A549 (cell line): ENCODE measurements at regions not wholly inside any gene's neighbourhood (a gene's known extent, or its start where the extent isn't known, plus 50 kb on each side); places are given as distances from the start of the nearest gene placed in this dataset.

Experiments
- ATAC-seq, 2 experiments: fragments of 200-7000 bp in 1 of 2; fragments of >200 bp in 1 of 2; cut with Nextera tagmentation in 1 of 2; cut with Tn5 transposase in 1 of 2; 3 replicates each; pipeline versions ENCODE4 v1.8.0 to v1.9.1; 2018 to 2020; ENCODE audit warnings: mild to moderate bottlenecking in 1 of 2, moderate library complexity in 1 of 2
- CTCF ChIA-PET: fragments of 300-600 bp; sonication (Branson Sonifier 250); formaldehyde crosslinking; extraction: SDS; loops from one replicate; lab custom pipeline; 2021; ENCODE audit warnings: antibody characterized with exemption, inconsistent platforms; lab: Yijun Ruan, JAX
- POLR2A ChIA-PET: fragments of 350-600 bp; formaldehyde crosslinking; extraction: SDS; loops from one replicate; lab custom pipeline; 2021; ENCODE audit warnings: antibody characterized with exemption, inconsistent platforms; lab: Yijun Ruan, JAX
- DNase-seq, 2 experiments: peaks; one replicate each; pipeline versions ENCODE4 v3.0.0 to v3.0.0-alpha.2; 2011 to 2016; ENCODE audit warnings: low read depth in 1 of 2, low spot score in 1 of 2
- FAIRE-seq: peaks from 2 replicates; lab custom pipeline; 2011; peaks lifted over from hg19 to GRCh38; lab: Jason Lieb, UNC
- H3K27ac ChIP-seq, 2 experiments: fragments of >200 bp; sonication (Bioruptor Twin); formaldehyde crosslinking; 3 replicates each; pipeline ENCODE4 v1.5.1; 2016 to 2017
- H3K4me1 ChIP-seq: fragments of >200 bp; sonication (Bioruptor Twin); formaldehyde crosslinking; 3 replicates; pipeline ENCODE4 v1.6.1; 2016
- H3K4me2 ChIP-seq: fragments of >200 bp; sonication (Bioruptor Twin); formaldehyde crosslinking; 3 replicates; pipeline ENCODE4 v1.6.1; 2016
- H3K4me3 ChIP-seq: fragments of >200 bp; sonication (Bioruptor Twin); formaldehyde crosslinking; 3 replicates; pipeline ENCODE4 v1.5.1; 2016
- H3K9me3 ChIP-seq: fragments of >200 bp; sonication (Bioruptor Twin); formaldehyde crosslinking; 3 replicates; pipeline ENCODE4 v1.6.1; 2016
- BHLHE40 ChIP-seq: IDR thresholded peaks from 2 replicates; pipeline ENCODE4 v1.6.1; 2012; ENCODE audit warnings: low read depth, low read length, inconsistent platforms
- CBX2 ChIP-seq: fragments of 200-600 bp; sonication (generic); IDR thresholded peaks from 2 replicates; pipeline ENCODE4 v1.6.1; 2016; ENCODE audit warnings: low read depth, mild to moderate bottlenecking, borderline replicate concordance
- CBX8 ChIP-seq: fragments of 200-600 bp; sonication (generic); IDR thresholded peaks from 2 replicates; pipeline ENCODE4 v1.6.1; 2016
- EP300 ChIP-seq, 2 experiments: fragments of >200 bp; sonication (Bioruptor Twin); formaldehyde crosslinking; IDR thresholded peaks; 2 replicates in 1 of 2; 3 replicates in 1 of 2; pipeline ENCODE4 v1.6.1; 2016 to 2017
- GATA3 ChIP-seq: IDR thresholded peaks from 2 replicates; pipeline ENCODE4 v1.6.1; 2012; ENCODE audit warnings: borderline replicate concordance
- HEYL ChIP-seq: fragments of 250-450 bp; sonication (Bioruptor Pico); IDR thresholded peaks from 2 replicates; pipeline ENCODE4 v1.8.0; 2021; ENCODE audit warnings: mild to moderate bottlenecking, moderate library complexity
- HOXA7 ChIP-seq: fragments of 250-450 bp; sonication (Bioruptor Pico); IDR thresholded peaks from 2 replicates; pipeline ENCODE4 v1.5.0; 2020; ENCODE audit warnings: mild to moderate bottlenecking, moderate library complexity
- KDM1A ChIP-seq: fragments of 200-600 bp; sonication (generic); IDR thresholded peaks from 2 replicates; pipeline ENCODE4 v1.6.1; 2016; ENCODE audit warnings: low read depth, mild to moderate bottlenecking
- KDM5A ChIP-seq: fragments of 200-600 bp; sonication (generic); IDR thresholded peaks from 2 replicates; pipeline ENCODE4 v1.6.1; 2016; ENCODE audit warnings: antibody characterized with exemption, mild to moderate bottlenecking
- MYC ChIP-seq: IDR thresholded peaks from 2 replicates; pipeline ENCODE4 v1.6.1; 2012; ENCODE audit warnings: mild to moderate bottlenecking, inconsistent platforms, low read length, improper control_type of control experiment, borderline replicate concordance
- NR3C1 ChIP-seq: fragments of >200 bp; sonication (Bioruptor Twin); formaldehyde crosslinking; IDR thresholded peaks from 3 replicates; pipeline ENCODE4 v1.6.1; 2017
- PHF8 ChIP-seq: fragments of 200-600 bp; sonication (generic); IDR thresholded peaks from 2 replicates; pipeline ENCODE4 v1.6.1; 2016; ENCODE audit warnings: low read depth, mild to moderate bottlenecking, antibody characterized with exemption, moderate library complexity, borderline replicate concordance
- RCOR1 ChIP-seq: fragments of 150-350 bp; IDR thresholded peaks from 2 replicates; pipeline ENCODE4 v1.6.1; 2014; ENCODE audit warnings: antibody characterized with exemption, low read length, low read depth
- RFX5 ChIP-seq: fragments of 450-650 bp; IDR thresholded peaks from 2 replicates; pipeline ENCODE4 v1.7.1; 2014; ENCODE audit warnings: antibody characterized with exemption, mild to moderate bottlenecking, moderate library complexity
- RNF2 ChIP-seq: fragments of 200-600 bp; sonication (generic); IDR thresholded peaks from 2 replicates; pipeline ENCODE4 v1.6.1; 2016; ENCODE audit warnings: low read depth, mild to moderate bottlenecking, antibody characterized with exemption, moderate library complexity, borderline replicate concordance
- SMC3 ChIP-seq: fragments of >200 bp; sonication (Bioruptor Twin); formaldehyde crosslinking; IDR thresholded peaks from 3 replicates; pipeline ENCODE4 v1.6.1; 2018; ENCODE audit warnings: inconsistent platforms
- SREBF2 ChIP-seq: fragments of 450-650 bp; IDR thresholded peaks from 2 replicates; pipeline ENCODE4 v1.6.1; 2014; ENCODE audit warnings: mild to moderate bottlenecking, moderate library complexity
- TFCP2L1 ChIP-seq: fragments of 250-450 bp; sonication (Bioruptor Pico); IDR thresholded peaks from 2 replicates; pipeline ENCODE4 v1.5.0; 2021; ENCODE audit warnings: mild to moderate bottlenecking
- ZNF302 ChIP-seq: fragments of 250-450 bp; sonication (Bioruptor Pico); IDR thresholded peaks from 2 replicates; pipeline ENCODE4 v1.9.0; 2021; ENCODE audit warnings: inconsistent platforms, mild to moderate bottlenecking, moderate library complexity
- WGBS: methylation state at CpG from one replicate; pipeline ENCODE4 v1.1.6; 2017; ENCODE audit errors: missing lambda C conversion rate; 5-methylcytosine and 5-hydroxymethylcytosine counted together
- TF ChIP-seq, protein P1 (sequence below): fragments of >200 bp; sonication (Bioruptor Twin); formaldehyde crosslinking; IDR thresholded peaks from 3 replicates; pipeline ENCODE4 v1.5.1; 2016
- TF ChIP-seq, protein P2 (sequence below): fragments of 150-350 bp; IDR thresholded peaks from 2 replicates; pipeline ENCODE4 v1.6.1; 2014; ENCODE audit warnings: low read depth, mild to moderate bottlenecking, low read length
- TF ChIP-seq, protein P3 (sequence below): IDR thresholded peaks from 2 replicates; pipeline ENCODE4 v1.6.1; 2012
- TF ChIP-seq, protein P4 (sequence below): fragments of 250-450 bp; sonication (Bioruptor Pico); IDR thresholded peaks from 2 replicates; pipeline ENCODE4 v1.5.0; 2021; ENCODE audit warnings: mild to moderate bottlenecking, moderate library complexity, borderline replicate concordance

DNA sequence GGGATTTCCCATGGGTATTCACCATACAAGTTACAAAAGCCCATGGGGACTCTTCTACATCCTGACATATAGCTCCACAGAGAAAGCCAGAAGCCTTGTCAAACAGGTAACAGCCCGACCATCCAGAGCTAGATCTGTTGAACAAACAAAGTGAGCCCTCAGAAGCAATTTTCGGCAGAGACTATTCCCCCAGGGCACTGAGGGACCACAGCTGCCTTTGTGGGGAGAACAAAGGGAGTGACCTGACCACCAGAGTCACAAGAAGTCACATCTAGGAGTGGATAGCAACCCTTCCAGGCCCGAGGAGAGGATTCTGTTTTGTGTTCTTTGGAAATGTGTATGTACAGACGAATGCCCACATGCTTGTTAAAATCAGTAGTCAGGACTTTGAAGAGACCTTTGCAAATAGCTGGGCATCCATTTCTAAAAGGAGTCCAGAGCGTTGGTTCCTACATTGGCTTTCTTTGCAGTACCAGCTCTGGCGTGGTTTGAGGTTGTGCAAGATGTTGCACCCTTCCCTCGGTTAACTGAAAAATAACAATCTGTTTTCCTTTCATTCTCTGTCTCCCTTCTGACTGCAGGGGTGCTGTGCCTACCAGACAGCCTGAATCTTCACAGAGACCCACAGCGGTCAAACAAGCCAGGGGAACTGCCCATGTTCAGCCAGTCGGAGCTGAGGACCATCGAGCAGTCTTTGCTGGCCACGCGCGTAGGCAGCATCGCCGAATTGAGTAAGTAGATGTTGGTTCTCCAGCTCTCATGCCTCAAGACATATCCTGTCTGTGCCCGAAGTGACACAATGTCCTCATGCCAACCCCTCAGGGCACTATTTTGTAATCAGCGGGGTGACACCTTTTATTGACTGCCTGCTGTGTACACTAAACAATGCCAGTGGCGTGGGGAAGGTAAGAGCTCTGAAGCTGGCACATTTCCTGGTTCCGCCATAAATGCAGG, 165.4 kb upstream of the PWP1 start:
- H3K9me3 ChIP-seq, result no peaks in the 10 kb centered on the region
- ATAC-seq, result no peak
- H3K4me1 ChIP-seq, result peaks cover 15% of the 10 kb centered on the region
- ChIA-PET POLR2A (no interaction called here), CTCF (interaction anchor here (0.6 to 2.1 kb wide), 2 partner anchors 8 to 87 kb away, joined by 3 to 7 read pairs; no protein-coding TSS in a partner anchor)
- 85% methylated on average over 19 of the region's 19 CpGs for WGBS
- H3K27ac ChIP-seq, result no peak overlapping the region
- DNase-seq, result no peak
- H3K4me2 ChIP-seq, result no peak overlapping the region
- FAIRE-seq, result no peak
- no peak overlapping the region for H3K4me3 ChIP-seq
- no peak for TF ChIP-seq NR3C1
- no peak for TF ChIP-seq KDM1A
- TF ChIP-seq CBX2, result no peak
- no peak for TF ChIP-seq MYC
- TF ChIP-seq SMC3, result no peak
- no peak for TF ChIP-seq PHF8

DNA sequence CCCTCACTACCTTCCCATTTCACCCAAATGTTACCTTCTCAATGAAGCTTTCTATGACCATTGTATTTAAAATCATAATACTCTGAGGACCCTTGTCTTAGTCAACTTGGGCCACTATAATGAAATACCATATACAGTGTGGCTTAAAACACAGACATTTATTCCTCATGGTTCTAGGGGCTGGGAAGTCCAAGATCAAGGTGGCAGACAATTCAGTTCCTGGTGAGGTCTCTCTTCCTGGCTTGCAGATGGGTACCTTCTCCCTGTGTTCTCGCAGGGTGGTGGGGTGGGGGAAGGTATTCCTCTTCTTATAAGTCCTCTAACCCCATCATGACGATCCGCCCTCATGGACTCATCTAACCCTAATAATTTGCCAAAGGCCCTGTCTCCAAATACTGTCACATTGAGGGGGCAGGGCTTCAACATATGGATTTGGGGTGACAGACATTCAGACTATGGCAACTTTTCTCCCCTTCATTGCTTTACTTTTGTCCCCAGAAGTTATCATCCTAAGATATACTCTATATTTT, 163.7 kb upstream of the PWP1 start:
- POLR2A ChIA-PET, result no interaction called here
- FAIRE-seq (no peak), DNase-seq (no peak), ATAC-seq (no peak)
- no peak overlapping the region for H3K4me2 ChIP-seq
- 80% methylated on average over 3 of the region's 3 CpGs for WGBS
- no peak overlapping the region for H3K27ac ChIP-seq
- H3K4me1 ChIP-seq, result no peaks in the 10 kb centered on the region
- H3K4me3 ChIP-seq, result no peak overlapping the region
- TF ChIP-seq SREBF2 (no peak), HEYL (no peak), KDM5A (no peak), GATA3 (no peak), TFCP2L1 (CRISPR knock-in tag) (no peak), CBX8 (no peak), RCOR1 (no peak), CBX2 (no peak), RFX5 (no peak), HOXA7 (CRISPR knock-in tag) (no peak), BHLHE40 (no peak), ZNF302 (CRISPR knock-in tag) (no peak), RNF2 (no peak), EP300 (IDR thresholded peaks at IDR 0.05) (no peak)
- TF ChIP-seq, protein P1, sequence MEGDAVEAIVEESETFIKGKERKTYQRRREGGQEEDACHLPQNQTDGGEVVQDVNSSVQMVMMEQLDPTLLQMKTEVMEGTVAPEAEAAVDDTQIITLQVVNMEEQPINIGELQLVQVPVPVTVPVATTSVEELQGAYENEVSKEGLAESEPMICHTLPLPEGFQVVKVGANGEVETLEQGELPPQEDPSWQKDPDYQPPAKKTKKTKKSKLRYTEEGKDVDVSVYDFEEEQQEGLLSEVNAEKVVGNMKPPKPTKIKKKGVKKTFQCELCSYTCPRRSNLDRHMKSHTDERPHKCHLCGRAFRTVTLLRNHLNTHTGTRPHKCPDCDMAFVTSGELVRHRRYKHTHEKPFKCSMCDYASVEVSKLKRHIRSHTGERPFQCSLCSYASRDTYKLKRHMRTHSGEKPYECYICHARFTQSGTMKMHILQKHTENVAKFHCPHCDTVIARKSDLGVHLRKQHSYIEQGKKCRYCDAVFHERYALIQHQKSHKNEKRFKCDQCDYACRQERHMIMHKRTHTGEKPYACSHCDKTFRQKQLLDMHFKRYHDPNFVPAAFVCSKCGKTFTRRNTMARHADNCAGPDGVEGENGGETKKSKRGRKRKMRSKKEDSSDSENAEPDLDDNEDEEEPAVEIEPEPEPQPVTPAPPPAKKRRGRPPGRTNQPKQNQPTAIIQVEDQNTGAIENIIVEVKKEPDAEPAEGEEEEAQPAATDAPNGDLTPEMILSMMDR, result no peak
- TF ChIP-seq, protein P2, sequence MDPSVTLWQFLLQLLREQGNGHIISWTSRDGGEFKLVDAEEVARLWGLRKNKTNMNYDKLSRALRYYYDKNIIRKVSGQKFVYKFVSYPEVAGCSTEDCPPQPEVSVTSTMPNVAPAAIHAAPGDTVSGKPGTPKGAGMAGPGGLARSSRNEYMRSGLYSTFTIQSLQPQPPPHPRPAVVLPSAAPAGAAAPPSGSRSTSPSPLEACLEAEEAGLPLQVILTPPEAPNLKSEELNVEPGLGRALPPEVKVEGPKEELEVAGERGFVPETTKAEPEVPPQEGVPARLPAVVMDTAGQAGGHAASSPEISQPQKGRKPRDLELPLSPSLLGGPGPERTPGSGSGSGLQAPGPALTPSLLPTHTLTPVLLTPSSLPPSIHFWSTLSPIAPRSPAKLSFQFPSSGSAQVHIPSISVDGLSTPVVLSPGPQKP, result no peak
- TF ChIP-seq, protein P3, sequence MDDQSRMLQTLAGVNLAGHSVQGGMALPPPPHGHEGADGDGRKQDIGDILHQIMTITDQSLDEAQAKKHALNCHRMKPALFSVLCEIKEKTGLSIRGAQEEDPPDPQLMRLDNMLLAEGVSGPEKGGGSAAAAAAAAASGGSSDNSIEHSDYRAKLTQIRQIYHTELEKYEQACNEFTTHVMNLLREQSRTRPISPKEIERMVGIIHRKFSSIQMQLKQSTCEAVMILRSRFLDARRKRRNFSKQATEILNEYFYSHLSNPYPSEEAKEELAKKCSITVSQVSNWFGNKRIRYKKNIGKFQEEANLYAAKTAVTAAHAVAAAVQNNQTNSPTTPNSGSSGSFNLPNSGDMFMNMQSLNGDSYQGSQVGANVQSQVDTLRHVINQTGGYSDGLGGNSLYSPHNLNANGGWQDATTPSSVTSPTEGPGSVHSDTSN, result no peak
- TF ChIP-seq, protein P4, sequence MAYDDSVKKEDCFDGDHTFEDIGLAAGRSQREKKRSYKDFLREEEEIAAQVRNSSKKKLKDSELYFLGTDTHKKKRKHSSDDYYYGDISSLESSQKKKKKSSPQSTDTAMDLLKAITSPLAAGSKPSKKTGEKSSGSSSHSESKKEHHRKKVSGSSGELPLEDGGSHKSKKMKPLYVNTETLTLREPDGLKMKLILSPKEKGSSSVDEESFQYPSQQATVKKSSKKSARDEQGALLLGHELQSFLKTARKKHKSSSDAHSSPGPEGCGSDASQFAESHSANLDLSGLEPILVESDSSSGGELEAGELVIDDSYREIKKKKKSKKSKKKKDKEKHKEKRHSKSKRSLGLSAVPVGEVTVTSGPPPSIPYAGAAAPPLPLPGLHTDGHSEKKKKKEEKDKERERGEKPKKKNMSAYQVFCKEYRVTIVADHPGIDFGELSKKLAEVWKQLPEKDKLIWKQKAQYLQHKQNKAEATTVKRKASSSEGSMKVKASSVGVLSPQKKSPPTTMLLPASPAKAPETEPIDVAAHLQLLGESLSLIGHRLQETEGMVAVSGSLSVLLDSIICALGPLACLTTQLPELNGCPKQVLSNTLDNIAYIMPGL (CRISPR knock-in tag), result no peak
- H3K9me3 ChIP-seq, result no peaks in the 10 kb centered on the region
- CTCF ChIA-PET, result interaction anchor here (2.1 kb wide), 1 partner anchor 85 kb away, joined by 7 read pairs; no protein-coding TSS in a partner anchor
